ENCODE measurements at regions not wholly inside any gene's neighbourhood (a gene's known extent, or its start where the extent isn't known, plus 50 kb on each side); places are given as distances from the start of the nearest gene placed in this dataset.

DNA sequence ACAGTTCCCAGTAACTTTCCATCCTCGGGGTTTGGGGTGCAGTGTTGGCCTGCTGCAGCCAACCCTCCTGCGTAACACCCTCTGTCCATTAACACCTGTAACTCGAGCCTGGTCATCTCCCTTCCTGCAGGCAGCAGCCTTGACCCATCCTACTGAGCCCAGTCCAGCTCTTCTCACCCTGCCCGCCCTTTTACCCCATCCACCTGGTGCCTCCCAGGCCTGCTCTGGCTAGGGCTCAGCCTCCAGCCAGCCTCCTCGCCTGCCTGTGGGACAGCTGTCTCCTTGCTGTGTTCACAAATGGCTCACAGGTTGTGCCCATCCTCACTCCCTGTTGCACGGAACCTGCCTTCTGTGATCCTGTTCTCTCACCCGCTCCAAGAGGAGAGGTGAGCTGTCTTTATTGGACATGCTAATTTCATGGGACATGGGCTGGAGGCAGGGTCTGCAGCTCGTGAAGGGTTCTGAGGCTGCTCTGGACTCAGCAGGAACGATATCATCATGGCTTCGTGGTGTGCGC is 277.2 kb upstream of the TCERG1L start:
- no peak overlapping the region for H3K27ac ChIP-seq (ENCODE audit: low read length)
- H3K4me2 ChIP-seq (ENCODE audit: low read length) = no peak overlapping the region
- no peaks in the 10 kb centered on the region for H3K79me2 ChIP-seq (replicated peaks; ENCODE audit: insufficient read depth, low read length)
- no peaks in the 10 kb centered on the region for H3K9me3 ChIP-seq (ENCODE audit: low read length)
- H3K9ac ChIP-seq (ENCODE audit: low read length) = no peak overlapping the region
- no peaks in the 10 kb centered on the region for H3F3A ChIP-seq (ENCODE audit: insufficient read depth, low read length, poor library complexity, severe bottlenecking)
- H3K9me2 ChIP-seq (ENCODE audit: insufficient read depth, low read length) = no peaks in the 10 kb centered on the region
- H4K20me1 ChIP-seq (ENCODE audit: insufficient read depth) = no peaks in the 10 kb centered on the region
- no peak overlapping the region for H2AFZ ChIP-seq (ENCODE audit: low read depth, low read length)
- no peak overlapping the region for H3K4me3 ChIP-seq (ENCODE audit: low read length)
- no peak for TF ChIP-seq EP300 (conservative IDR thresholded peaks at IDR 0.05; ENCODE audit: poor library complexity, severe bottlenecking)
- no peak for TF ChIP-seq TAF1 (IDR thresholded peaks at IDR 0.05; ENCODE audit: low read depth)
- TF ChIP-seq POLR2AphosphoS5 (IDR thresholded peaks at IDR 0.05) = no peak
- TF ChIP-seq, protein P1, sequence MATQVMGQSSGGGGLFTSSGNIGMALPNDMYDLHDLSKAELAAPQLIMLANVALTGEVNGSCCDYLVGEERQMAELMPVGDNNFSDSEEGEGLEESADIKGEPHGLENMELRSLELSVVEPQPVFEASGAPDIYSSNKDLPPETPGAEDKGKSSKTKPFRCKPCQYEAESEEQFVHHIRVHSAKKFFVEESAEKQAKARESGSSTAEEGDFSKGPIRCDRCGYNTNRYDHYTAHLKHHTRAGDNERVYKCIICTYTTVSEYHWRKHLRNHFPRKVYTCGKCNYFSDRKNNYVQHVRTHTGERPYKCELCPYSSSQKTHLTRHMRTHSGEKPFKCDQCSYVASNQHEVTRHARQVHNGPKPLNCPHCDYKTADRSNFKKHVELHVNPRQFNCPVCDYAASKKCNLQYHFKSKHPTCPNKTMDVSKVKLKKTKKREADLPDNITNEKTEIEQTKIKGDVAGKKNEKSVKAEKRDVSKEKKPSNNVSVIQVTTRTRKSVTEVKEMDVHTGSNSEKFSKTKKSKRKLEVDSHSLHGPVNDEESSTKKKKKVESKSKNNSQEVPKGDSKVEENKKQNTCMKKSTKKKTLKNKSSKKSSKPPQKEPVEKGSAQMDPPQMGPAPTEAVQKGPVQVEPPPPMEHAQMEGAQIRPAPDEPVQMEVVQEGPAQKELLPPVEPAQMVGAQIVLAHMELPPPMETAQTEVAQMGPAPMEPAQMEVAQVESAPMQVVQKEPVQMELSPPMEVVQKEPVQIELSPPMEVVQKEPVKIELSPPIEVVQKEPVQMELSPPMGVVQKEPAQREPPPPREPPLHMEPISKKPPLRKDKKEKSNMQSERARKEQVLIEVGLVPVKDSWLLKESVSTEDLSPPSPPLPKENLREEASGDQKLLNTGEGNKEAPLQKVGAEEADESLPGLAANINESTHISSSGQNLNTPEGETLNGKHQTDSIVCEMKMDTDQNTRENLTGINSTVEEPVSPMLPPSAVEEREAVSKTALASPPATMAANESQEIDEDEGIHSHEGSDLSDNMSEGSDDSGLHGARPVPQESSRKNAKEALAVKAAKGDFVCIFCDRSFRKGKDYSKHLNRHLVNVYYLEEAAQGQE (IDR thresholded peaks at IDR 0.05; ENCODE audit: borderline replicate concordance) = no peak
- no peak for TF ChIP-seq RAD21 (conservative IDR thresholded peaks at IDR 0.05)
- no peak for TF ChIP-seq MXI1 (conservative IDR thresholded peaks at IDR 0.05; ENCODE audit: poor library complexity, severe bottlenecking)
- no peak for TF ChIP-seq CTCF (IDR thresholded peaks at IDR 0.05; ENCODE audit: poor library complexity, severe bottlenecking)
- TF ChIP-seq SMC3 (conservative IDR thresholded peaks at IDR 0.05; ENCODE audit: poor library complexity) = no peak
- TF ChIP-seq EZH2 (IDR thresholded peaks at IDR 0.05; ENCODE audit: borderline replicate concordance, insufficient read depth, low read length, poor library complexity, severe bottlenecking) = no peak
- H3K27me3 ChIP-seq (ENCODE audit: insufficient read depth, low read depth, low read length) = no peaks in the 10 kb centered on the region
- no peaks in the 10 kb centered on the region for H3K36me3 ChIP-seq (ENCODE audit: insufficient read depth, low read length)

DNA sequence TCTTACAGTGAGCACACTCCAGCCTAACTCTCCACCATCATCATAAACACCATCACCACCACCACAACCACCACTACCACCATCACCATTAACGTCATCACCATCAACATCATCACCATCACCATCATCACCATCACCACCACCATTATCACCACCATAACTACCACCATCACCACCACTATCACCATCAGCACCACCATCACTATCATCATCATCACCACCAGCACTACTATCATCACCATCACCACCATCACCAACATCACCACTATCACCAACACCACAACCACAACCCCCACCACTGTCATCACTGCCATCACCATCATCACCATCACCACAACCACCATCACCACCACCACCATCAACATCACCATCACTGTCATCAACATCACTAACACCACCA is 279.0 kb upstream of the TCERG1L start:
- Histone ChIP-seq H3F3A (ENCODE audit: insufficient read depth, low read length, poor library complexity, severe bottlenecking) (no peaks in the 10 kb centered on the region), H2AFZ (ENCODE audit: low read depth, low read length) (no peak overlapping the region), H3K9me2 (ENCODE audit: insufficient read depth, low read length) (no peaks in the 10 kb centered on the region), H3K9ac (ENCODE audit: low read length) (no peak overlapping the region), H3K4me3 (ENCODE audit: low read length) (no peak overlapping the region), H3K9me3 (ENCODE audit: low read length) (no peaks in the 10 kb centered on the region), H3K27me3 (ENCODE audit: insufficient read depth, low read depth, low read length) (no peaks in the 10 kb centered on the region), H4K20me1 (ENCODE audit: insufficient read depth) (no peaks in the 10 kb centered on the region), H3K79me2 (replicated peaks; ENCODE audit: insufficient read depth, low read length) (no peaks in the 10 kb centered on the region), H3K4me2 (ENCODE audit: low read length) (no peak overlapping the region), H3K27ac (ENCODE audit: low read length) (no peak overlapping the region), H3K36me3 (ENCODE audit: insufficient read depth, low read length) (no peaks in the 10 kb centered on the region)
- TF ChIP-seq, protein P1 (IDR thresholded peaks at IDR 0.05; ENCODE audit: borderline replicate concordance) = no peak
- TF ChIP-seq MXI1 (conservative IDR thresholded peaks at IDR 0.05; ENCODE audit: poor library complexity, severe bottlenecking) = no peak
- no peak for TF ChIP-seq SMC3 (conservative IDR thresholded peaks at IDR 0.05; ENCODE audit: poor library complexity)
- TF ChIP-seq RAD21 (conservative IDR thresholded peaks at IDR 0.05) = no peak
- TF ChIP-seq TAF1 (IDR thresholded peaks at IDR 0.05; ENCODE audit: low read depth) = no peak
- TF ChIP-seq EP300 (conservative IDR thresholded peaks at IDR 0.05; ENCODE audit: poor library complexity, severe bottlenecking) = no peak
- no peak for TF ChIP-seq POLR2AphosphoS5 (IDR thresholded peaks at IDR 0.05)
- no peak for TF ChIP-seq CTCF (IDR thresholded peaks at IDR 0.05; ENCODE audit: poor library complexity, severe bottlenecking)
